Activated CD4-positive, alpha-beta T cell treated with anti-CD3 and anti-CD28 coated beads for 48 hours (primary cell): ENCODE measurements at regions not wholly inside any gene's neighbourhood (a gene's known extent, or its start where the extent isn't known, plus 50 kb on each side); places are given as distances from the start of the nearest gene placed in this dataset.
"Not testable (repeated sequence)": the region's sequence is repeated elsewhere in the genome, so short reads cannot be mapped to it uniquely, and the experiment has no call there.

Source experiments
- DNase-seq: peaks from one replicate; pipeline ENCODE4 v3.0.0-alpha.2; 2020

DNA sequence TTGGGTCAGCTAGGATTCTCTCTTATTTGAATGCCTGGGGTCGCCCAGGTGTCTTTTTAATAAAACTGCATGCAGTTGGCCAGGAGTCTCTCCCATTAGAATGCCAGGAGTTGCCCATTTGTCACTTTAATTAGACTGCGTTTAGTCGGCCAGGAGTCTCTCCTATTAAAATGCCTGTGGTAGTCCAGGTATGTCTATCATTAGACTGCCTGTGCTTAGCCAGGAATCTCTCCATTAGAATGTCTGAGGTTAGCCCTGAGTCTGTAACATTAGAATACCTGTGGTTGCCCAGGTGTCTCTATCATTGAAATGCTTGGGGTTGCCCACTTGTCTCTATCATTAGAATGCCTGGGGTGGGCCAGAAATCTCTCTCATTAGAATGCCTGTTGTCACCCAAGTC, 1470.9 kb downstream of the UQCRFS1 start:
- DNase-seq: no peak

DNA sequence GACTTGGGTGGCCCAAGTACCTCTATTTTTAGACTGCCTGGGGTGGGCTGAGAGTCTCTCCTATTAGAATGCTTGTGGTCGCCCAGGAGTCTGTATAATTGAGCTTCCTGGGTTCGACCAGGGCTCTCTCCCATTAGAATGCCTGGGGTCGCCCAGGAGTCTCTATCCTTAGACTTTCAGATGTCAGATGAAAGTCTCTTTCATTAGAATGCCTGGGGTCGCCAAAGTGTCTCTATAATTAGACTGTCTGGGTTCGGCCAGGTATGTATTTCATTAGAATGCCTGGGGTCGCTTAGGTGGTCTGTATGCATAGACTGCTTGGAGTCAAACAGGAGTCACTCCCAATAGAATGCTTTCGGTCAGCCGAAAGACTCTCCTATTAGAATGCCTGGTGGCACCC, 1471.7 kb downstream of the UQCRFS1 start:
- DNase-seq: no peak

DNA sequence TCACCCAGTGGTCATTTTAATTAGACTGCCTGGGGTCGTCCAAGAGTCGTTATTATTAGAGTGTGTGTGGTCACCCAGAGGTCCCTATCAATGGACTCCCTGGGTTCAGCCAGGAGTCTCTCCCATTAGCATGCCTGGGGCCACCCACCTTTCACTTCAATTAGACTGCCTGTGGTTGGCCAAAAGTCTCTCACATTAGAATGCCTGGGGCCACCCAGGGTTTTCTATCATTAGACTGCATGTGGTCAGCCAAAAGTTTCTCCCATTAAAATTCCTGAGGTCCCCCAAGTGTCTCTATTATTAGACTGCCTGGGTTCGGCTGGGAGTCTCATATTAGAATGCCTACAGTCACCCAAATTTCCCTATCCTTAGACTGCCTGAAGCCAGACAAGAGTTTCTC, 1472.6 kb downstream of the UQCRFS1 start:
- DNase-seq: no peak

DNA sequence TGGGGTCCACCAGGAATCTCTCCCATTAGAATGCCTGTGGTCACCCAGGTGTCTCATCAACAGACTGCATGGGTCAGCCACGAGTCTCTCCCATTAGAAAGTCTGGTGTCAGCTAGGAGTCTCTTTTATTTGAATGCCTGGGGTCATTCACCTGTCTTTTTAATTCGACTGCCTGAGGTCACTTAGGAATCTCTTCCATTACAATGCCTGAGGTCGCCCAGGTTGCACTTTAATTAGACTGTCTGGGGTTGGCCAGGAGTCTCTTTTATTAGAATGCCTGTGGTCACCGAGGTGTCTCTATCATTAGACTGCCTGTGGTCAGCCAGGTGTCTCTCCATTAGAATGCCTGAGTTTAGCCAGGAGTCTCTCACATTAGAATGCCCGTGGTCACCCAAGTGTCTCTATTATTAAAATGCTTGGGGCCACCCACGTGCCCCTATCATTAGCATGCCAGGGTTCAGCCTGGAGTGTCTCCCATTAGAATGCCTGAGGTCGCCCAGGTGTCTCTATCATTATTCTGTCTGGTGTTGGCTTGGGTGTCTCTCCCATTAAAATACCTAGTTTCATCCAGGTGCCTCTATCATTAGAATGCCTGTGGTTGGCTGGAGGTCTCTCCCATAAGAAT, 1474.3 kb downstream of the UQCRFS1 start:
- DNase-seq: no peak

DNA sequence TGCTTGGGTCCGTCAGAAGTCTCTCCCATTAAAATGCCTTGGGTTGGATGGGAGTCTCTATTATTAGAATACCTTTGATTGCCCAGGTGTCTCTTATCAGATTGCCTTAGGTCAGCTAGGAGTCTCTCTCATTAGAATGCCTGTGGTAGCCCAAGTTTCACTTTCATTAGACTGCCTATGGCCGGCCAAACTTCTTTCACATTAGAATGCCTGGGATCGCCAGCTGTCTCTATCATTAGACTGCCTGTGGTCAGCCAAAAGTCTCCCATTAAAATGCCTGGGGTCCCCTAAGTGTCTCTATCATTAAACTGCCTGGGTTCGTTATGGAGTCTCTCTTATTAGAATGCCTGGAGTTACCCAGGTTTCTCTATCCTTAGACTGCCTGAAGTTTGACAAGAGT, 1476.7 kb downstream of the UQCRFS1 start:
- no peak for DNase-seq

DNA sequence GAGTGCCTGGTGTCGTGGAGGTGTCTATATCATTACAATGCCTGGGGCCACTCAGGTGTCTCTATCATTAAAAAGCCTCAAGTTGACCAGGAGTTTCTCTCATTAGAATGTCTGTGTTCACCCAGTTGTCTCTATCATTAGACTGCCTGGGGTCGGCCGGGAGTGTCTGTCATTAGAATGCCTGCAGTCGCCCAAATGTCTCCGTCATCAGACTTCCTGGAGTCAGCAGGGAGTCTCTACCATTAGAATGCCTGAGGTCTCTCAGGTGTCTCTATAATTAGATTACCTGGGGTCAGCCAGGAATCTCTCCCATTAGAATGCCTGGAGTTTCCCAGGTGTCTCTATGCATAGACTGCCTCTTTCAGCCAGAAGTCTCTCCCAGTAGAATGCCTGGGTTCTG, 1477.6 kb downstream of the UQCRFS1 start:
- DNase-seq: no peak

DNA sequence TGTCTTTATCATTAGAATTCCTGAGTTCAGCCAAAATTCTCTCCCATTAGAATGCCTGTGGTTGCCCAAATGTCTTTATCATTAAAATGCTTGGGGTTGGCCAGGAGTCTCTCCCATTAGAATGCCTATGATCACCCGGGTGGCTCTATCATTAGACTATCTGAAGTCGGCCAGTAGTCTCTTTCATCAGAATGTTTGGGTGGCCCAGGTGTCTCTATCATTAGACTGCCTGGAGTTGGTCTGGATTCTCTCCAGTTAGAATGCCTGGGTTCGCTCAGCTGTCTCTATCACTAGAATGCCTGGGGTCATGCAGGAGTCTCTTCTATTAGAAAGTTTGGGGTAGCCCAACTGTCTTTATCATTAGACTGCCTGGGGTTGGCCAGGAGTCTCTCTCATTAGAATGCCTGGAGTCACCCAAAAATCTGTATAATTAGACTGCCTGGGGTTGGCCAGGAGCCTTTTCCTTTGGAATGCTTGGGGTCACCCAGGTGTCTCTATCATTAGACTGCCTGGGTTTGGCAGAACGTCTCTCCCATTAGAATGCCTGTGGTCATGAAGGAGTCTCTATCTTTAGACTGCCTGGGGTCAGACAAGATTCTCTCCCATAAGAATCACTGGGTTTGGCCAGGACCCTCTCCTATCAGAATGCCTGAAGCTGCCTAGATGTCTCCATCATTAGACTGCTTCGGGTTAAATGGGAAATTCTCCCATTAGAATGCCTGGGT, 1478.3 kb downstream of the UQCRFS1 start:
- no peak for DNase-seq

DNA sequence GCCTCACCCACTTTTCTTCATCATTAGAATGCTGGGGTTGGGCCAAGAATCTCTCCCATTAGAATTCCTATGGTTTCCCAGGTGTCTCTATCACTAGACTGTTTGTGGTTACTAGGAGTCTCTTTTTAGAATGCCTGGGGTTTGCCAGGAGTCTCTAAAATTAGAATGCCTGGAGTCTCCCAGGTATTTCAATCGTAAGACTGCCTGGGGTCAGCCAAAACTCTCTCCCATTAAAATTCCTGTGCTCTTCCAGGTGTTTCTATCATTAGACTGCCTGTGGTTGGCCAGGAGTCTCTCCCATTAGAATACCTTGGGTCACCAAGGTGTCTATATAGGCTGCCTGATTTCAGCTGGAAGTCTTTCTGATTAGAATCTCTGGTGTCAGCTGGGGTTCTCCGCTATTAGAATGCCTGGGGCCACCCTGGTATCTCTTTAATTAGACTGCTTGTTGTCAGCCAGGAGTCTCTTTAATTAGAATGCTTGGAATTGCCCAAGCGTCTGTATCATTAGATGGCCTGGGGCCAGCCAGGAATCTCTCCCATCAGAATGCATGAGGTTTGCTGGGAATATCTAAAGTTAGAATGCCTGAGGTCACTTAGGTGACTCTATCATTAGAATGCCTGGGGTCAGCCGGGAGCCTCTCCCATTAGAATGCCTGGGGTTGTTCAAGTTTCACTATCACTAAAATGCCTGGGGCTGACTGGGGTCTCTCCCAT, 1479.2 kb downstream of the UQCRFS1 start:
- DNase-seq: no peak

DNA sequence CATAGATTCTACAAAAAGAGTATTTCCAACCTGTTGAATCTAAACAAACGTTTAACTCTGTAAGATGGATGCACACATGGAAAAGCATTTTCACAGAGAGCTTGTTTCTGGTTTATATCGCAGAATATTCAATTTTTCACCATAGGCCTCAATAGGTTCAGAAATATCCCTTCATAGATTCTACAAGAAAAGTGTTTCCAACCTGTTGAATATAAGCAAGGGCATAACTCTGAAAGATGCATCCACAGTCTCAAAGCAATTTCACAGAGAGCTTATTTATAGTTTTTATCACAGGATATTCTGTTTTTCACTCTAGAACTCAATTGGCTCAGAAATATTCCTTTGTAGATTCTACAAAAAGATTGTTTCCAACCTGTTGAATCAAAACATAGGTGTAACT, 1483.6 kb downstream of the UQCRFS1 start:
- no peak for DNase-seq

DNA sequence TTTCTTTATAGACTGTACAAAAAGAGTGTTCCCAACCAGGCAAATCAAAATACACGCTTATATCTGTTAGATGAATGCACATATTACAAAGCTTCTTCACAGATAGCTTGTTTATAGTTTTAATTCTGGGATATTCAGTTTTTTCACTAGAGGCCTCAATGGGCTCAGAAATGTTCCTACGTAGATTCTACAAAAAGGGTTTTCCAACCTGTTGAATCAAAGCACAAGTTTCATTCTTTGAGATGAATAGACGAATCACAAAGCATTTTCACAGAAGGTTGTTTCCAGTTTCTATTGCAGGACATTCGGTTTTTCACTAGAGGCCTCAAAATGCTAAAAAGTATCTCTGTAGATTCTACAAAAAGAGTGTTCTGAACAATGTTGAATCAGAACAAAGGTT, 1490.3 kb downstream of the UQCRFS1 start:
- no peak for DNase-seq

DNA sequence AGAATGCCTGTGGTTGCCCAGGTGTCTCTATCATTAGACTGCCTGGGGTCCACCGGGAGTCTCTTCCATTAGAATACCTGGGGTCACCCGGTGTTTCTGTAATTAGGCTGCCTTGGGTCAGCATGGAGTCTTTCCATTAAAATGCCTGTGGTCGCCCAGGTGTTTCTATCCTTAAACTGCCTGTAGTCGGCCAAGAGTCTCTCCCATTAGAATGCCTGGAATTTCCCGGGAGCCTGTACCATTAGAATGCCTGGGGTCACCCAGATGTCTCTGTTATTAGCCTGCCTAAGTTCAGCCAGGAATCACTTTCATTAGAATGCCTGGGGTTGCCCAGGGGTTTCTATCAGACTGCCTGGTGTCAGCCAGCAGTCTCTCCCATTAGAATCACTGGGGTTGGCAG, 1492.8 kb downstream of the UQCRFS1 start:
- no peak for DNase-seq

DNA sequence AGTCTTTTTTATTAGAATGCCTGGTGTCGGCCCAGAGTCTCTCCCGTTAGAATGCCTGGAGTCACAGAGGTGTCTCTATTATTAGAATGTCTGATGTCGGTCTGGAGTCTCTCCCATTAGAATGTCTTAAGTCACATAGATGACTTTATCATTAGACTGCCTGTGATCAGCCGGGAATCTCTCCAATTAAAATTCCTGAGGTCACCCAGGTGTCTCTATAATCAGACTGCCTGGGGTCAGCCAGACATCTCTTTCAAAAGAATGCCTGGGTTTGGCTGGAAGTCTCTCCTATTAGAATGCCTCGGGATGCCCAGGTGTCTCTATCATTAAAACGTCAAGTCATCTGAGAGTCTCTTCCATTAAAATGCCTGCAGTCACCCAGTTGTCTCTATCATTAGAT, 1493.9 kb downstream of the UQCRFS1 start:
- DNase-seq: no peak

DNA sequence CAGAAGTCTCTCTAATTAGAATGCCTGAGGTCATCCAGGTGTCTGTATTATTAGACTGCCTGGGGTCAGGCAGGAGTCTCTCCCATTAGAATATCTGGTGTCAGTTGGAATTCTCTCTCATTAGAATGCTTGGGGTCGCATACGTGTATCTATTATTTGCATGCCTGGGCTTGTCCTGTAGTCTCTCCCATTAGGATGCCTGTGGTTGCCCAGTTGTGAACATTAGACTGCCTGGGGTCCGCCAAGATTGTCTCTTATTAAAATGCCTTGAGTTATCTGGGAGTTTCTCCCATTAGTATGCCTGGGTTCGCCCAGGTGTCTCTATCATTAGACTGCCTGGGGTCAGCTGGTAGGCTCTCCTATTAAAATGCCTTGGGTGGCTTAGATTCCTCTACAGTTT, 1494.7 kb downstream of the UQCRFS1 start:
- no peak for DNase-seq

DNA sequence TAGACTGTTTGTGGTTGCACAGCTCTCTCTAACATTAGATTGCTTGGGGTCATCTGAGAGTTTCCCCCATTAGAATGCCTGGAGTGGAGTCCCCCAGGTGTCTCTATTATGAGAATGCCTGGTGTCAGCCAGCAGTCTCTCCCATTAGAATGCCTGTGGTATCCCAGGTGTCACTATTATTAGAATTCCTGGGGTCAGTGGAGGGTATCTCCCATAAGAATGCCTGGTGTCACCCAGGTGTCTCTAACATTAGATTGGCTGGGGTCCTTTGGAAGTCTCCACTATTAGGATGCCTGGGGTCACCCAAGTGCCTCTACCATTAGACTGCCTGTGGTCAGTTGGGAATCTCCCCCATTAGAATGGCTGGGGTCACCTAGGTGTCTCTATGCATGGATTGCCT, 1495.1 kb downstream of the UQCRFS1 start:
- DNase-seq: no peak

DNA sequence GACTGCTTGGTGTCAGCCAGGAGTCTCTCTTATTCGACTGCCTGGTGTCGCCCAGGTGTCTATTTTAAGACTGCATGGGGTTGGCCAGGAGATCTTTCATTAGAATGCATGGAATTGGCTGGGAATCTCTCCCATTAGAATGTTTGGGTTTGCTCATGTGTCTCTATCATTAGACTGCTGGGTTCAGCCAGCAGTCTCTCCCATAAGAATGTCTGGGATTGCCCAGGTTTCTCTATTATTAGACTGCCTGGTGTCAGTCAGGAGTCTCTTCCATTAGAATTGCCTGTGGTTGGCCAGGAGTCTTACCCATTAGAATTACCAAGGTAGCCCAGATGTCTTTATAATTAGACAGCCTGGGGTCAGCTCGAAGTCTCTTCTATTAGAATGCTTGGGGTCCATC, 1496.0 kb downstream of the UQCRFS1 start:
- no peak for DNase-seq

DNA sequence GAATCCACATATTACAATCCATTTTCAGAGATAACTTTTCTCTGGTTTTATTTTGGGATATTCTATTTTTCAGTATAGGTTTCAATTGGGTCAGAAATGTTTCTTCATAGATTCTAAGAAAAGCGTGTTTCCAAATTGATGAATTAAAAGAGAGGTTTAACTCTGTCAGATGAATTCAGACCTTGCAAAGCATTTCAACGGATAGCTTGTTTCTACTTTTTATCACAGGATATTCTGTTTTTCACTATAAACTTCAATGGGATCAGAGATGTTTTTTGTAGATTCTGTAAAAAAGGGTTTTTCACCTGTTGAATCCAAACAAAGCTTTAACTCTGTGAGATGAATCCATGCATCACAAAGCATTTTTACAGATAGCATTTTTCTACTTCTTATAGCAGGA, 1498.1 kb downstream of the UQCRFS1 start:
- no peak for DNase-seq

DNA sequence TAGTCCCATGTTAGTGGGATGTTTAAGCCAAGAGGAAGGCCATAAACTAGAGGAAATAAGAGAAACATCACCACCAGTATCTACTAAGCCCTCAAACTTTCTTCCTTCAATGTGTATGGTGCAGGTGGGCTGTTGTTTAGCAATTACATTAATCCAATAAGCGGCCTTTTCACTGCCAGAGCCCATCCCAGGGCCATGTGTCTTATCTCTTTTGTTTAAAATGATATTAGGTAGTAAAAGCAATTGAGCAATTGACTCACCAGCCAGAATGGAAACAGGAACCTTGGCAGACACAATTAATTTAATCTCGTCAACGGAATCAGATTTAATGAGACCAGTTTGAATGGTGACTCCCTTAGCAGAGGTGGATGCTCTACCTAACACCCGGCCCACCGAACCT, 1503.5 kb downstream of the UQCRFS1 start:
- no peak for DNase-seq

DNA sequence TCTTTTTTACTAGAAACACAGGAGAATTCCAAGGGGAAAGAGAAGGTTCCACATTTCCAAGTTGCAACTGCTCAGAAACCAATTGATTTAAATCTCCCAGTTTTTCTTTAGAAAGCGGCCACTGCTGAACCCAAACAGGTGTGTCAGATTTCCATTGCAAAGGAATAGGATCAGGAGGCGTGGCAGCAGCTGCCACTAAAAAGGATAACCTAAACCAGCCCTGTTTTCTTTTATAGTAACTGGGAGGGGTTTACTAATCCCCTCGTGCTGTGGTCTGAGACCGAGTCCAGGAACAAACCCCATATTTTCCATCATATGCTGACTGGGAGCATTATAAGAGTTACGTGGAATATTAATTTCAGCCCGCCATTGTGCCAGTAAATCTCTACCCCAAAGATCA, 1504.0 kb downstream of the UQCRFS1 start:
- not testable (repeated sequence) for DNase-seq

DNA sequence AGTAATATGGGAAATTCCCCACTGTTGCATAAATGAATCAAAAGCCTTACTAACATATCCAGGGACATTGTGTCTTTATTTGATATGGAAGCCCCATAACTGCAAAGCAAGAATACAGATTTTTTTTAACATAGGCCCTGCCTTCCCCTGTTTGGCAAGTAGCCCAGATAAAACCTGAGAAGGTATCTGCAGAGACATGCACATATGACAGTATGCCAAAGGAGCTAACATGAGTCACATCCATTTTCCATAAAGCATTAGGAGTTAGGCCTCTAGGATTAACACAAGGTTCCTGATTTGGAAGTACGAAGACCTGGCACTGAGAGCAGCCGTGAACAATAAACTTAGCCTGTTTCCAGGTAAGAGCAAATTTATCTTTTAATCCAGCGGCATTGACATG, 1505.9 kb downstream of the UQCRFS1 start:
- not testable (repeated sequence) for DNase-seq

DNA sequence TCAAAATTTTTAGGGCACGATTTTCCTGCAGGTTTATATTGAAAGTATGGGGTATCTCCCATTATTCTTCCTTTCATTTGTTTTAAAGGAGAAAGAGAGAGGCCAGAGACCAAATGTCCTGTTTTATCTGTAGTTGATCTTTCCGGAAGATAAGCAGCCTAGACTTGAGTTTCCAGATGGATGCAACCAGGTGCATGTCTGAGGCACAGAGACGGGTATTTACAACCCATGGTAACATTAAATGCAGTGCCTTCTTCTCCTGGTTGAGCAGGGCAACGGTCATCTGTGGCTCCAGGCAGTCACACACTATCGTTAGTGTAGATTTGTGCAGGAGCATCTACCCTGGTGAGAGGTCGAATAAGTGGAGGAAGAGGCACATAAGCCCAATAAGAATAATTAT, 1507.1 kb downstream of the UQCRFS1 start:
- DNase-seq: no peak

DNA sequence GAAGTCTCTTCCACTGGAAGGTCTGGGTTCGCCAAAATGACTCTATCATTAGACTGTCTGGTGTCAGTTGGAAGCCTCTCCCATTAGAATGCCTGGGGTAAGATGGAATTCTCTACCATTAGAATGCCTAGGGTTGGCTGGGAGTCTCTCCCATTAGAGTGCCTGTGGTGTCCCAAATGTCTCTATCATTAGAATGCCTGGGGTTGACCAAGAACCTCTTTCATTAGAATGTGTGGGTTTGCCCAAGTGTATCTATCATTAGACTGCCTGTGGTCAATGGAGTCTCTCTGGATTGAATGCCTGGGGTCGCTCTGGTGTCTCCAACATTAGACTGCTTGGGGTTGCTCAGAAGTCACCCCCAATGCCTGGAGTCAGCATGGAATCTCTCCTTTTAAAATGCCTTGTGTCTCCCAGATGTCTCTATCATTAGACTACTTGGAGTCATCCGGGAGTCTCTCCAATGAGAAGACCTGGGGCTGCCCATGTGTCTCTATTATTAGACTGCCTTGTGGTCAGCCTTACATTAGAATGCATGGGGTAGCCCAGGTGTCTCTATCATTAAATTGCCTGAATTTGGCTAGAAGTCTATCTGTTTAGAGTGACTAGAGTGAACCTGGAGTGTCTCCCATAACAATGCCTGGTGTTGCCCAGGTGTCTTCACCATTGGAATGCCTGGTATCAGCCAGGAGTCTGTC, 1518.4 kb downstream of the UQCRFS1 start:
- DNase-seq: no peak

DNA sequence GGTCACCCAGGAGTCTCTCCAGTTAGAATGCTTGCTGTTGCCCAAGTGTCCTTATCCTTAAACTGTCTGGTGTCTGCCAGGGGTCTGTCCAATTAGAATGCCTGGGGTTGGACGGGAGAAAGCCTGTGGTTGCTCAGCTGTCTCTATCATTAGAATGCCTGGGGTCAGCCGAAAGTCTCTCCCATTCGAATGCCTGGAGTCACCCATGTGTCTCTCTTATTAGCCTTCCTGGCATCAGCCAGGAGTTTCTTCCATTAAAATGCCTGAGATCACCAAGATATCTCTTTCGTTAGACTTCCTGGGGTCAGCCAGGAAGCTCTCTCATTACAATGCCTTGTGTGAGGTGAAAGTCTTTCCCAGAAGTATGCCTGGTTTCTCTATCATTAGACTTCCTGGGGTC, 1521.0 kb downstream of the UQCRFS1 start:
- DNase-seq: no peak

DNA sequence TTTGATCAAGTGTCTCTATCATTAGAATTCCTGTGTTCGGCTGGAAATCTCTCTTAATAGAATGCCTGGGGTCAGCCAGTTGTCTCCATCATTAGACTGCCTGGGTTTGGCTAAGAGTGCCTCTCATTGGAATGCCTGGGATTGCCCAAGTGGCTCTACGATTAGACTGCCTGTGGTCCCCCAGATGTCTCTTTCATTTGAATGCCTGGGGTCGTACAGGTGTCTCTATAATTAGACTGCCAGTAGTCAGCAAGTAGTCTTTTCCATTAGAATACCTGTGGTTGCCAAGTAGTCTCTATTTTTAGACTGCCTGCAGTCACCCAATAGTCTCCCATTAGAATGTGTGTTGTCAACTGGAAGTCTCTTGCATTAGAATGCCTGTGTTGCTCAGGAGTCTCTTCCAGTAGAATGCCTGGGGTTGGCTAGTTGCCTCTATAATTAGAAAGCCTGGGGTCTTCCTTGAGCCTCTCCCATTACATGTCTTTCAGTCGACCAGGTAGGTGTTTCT, 1523.2 kb downstream of the UQCRFS1 start:
- DNase-seq: no peak

DNA sequence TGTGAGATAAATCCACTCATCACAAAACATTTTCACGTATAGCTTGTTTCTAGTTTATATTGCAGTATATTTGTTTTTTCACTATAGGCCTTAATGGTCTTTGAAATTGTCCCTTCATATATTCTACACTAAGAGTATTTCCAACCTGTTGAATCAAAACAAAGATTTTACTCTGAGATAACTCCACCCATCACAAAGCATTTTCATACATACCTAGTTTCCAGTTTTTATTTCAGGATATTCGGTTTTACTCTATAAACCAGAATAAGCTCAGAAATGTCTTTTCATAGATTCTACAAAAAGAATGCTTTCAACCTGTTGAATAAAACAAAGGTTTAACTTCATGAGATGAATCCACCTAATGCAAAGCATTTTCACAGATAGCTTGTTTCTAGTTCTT, 1528.7 kb downstream of the UQCRFS1 start:
- DNase-seq: no peak
